GM12873 (cell line): ENCODE measurements at regions not wholly inside any gene's neighbourhood (a gene's known extent, or its start where the extent isn't known, plus 50 kb on each side); places are given as distances from the start of the nearest gene placed in this dataset.

ENCODE experiments used
- TF ChIP-seq, protein P1 (sequence below): IDR thresholded peaks from 2 replicates; pipeline ENCODE4 v1.5.1; 2012; ENCODE audit warnings: low read depth, mild to moderate bottlenecking, moderate library complexity, low read length, control low read depth; ENCODE audit not compliant: insufficient read depth; ENCODE audit errors: missing control alignments

DNA sequence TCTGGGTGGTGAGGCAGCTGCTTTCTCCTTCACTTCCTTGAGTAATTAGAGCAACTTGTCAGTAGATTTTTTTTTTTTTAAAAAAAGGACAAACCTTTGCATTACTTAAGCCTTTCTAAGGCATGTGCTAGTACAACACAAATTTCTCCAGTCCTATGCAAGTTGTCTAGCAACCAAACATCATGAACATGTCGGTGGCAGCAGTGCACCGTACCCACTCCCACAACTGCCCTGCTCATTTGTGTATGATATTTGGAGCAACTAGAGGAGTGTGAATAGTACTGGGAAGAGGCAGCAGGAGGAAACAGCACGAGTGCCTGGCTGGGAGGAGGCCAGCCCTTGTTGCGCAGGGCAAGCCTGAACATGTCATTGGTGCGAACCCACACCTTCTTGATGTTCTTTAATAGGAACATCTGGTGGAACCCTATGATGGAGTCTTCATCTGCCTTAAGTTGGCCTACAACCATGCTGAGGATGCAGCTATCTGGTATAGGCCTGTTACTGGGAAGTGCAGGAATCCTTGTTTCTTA lies 238.3 kb downstream of the TDRD15 start:
- TF ChIP-seq, protein P1, sequence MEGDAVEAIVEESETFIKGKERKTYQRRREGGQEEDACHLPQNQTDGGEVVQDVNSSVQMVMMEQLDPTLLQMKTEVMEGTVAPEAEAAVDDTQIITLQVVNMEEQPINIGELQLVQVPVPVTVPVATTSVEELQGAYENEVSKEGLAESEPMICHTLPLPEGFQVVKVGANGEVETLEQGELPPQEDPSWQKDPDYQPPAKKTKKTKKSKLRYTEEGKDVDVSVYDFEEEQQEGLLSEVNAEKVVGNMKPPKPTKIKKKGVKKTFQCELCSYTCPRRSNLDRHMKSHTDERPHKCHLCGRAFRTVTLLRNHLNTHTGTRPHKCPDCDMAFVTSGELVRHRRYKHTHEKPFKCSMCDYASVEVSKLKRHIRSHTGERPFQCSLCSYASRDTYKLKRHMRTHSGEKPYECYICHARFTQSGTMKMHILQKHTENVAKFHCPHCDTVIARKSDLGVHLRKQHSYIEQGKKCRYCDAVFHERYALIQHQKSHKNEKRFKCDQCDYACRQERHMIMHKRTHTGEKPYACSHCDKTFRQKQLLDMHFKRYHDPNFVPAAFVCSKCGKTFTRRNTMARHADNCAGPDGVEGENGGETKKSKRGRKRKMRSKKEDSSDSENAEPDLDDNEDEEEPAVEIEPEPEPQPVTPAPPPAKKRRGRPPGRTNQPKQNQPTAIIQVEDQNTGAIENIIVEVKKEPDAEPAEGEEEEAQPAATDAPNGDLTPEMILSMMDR = no peak

DNA sequence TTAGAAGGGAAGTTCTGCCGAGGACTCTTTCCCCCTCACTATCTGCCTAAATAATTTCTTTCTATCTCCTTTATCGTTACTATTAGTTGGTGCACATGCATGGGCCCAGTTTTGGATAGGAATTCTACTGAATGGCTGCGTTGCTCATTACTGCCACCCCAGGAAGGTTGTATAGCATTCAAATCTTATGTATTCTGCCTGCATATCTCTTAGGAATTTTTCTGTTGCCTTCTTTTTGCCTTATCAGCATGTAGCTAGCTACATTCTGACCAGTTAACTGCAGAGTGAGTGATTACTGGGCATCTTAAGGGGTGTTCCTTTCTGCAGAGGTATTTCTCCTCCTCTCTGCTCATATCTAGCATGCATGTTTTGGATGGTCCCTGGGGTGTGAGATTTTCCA lies 239.6 kb downstream of the TDRD15 start:
- TF ChIP-seq, protein P1 = no peak

DNA sequence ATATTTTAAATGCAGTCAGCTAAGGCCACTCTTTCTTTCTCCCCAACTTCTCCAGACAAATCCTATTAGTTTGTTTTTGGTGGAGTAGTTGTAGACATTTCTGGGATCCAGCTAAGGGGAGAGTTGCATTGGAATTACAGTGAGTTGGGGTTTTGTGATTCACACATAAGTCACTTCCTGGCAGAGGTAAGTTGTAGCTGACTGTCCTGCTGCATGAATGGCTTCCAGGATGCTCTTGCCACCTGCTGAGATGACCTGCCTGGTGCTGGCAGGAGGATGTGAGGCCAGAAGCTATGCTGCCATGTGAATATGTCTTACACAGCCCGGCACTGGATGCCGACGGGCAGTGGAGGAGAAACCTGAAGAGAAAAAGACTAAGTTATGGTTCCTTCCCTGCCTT lies 243.7 kb downstream of the TDRD15 start:
- TF ChIP-seq, protein P1 = no peak

DNA sequence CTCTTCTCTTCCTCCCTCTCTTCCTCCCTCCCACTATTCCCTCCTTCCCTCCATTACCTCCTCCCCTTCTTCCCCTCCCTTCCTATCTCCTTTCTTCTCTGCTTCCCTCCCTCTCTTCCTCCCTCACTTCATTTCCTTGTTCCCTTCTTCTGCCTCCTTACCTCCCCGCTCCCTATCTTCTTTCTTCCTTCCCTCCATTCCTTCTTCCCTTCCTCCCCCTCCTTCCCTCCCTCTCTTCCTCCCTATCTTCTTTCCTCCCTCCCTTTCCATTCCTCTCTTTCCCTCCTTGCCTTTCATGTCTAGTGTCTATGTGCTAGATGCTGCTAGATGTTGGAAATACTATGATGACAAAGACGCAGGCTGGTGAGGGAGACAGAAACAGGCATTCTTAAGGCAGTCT lies 246.0 kb downstream of the TDRD15 start:
- TF ChIP-seq, protein P1 = no peak

DNA sequence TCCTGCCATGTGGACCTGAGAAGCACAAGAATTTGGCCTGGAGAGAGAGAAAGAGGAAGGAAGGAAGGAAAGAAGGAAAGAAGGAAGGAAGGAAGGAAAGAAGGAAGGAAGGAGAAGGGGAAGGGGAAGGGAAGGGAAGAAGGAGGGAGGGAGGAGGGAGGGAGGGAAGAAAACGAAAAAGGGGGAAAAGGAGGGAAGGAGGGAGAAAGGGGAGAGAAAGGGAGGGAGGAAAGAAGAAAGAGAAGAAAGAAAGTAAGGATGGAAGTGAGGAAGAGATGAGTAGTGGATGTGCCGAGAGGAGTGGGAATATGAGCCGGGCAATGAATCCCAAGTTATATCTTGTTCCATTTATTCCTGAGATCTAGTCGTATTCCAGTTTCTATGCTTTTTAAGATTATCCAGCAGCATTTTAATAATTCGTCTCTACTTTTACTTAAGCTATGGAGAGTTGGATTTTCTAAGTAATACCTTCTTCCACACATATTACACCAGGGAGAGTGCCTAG lies 247.8 kb downstream of the TDRD15 start:
- TF ChIP-seq, protein P1 = no peak

DNA sequence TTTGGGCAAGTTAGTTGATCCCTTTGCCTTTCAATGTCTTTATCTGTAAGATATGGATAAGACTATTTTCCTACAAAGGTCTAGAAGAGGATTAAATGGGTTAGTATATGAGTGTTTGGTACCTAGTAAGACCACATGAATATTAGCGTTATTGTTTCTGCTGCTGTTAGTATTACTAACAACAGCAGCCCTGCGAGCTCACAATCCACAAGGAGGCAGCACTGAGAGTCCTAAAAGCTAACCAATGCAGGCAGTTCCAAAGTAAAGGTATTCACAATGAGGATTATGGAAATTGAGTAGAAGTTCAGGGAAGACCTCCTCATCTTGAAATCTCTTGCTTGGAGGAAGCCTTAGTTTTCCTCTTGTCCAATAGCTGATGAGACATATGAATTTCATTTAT lies 248.9 kb downstream of the TDRD15 start:
- TF ChIP-seq, protein P1 = peak; percentile 66

DNA sequence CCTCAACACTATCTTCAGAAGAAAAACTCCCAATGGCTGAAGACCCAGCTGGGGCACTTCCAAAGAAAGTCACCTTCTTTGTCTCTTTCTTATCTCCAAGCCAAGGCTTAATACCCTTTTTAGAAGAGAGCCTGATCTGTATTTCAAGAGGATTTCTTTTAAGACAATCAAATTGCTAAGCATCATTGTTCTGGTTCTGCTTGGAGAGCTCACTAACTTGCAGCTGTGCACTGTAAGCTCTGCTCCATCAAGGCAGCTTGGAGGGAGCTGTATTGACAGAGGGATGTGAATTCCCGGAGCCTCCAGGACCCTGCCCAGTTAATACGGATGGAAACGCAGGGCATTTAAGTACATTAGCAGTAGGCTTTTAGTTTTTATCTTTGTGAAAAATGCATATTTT lies 253.1 kb downstream of the TDRD15 start:
- TF ChIP-seq, protein P1 = no peak
